Tibial nerve (tissue), 4 donors: ENCODE measurements at regions not wholly inside any gene's neighbourhood (a gene's known extent, or its start where the extent isn't known, plus 50 kb on each side); places are given as distances from the start of the nearest gene placed in this dataset.

Source experiments
- EP300 ChIP-seq, 2 donors: sonication (generic); formaldehyde crosslinking; IDR thresholded peaks; one replicate each; pipeline ENCODE4 v1.6.1; 2017; ENCODE audit warnings: antibody characterized with exemption in 2 of 2, mild to moderate bottlenecking in 1 of 2
- POLR2A ChIP-seq, 2 donors: fragments of 450-650 bp; IDR thresholded peaks; one replicate each; pipeline ENCODE4 v1.6.1; 2017; ENCODE audit warnings: antibody characterized with exemption in 2 of 2, mild to moderate bottlenecking in 2 of 2, moderate library complexity in 2 of 2
- TF ChIP-seq, protein P1 (sequence below), 5 experiments: fragments of 200-600 bp in 3 of 5; fragments of 450-650 bp in 2 of 5; sonication (generic) in 3 of 5; IDR thresholded peaks; one replicate each; pipeline ENCODE4 v1.5.1; 2016 to 2019; ENCODE audit warnings: antibody characterized with exemption in 5 of 5, mild to moderate bottlenecking in 3 of 5, moderate library complexity in 2 of 5

GRCh38 chr16:8062677-8063076, 527.6 kb downstream of the TMEM114 start:
- TF ChIP-seq EP300 (IDR thresholded peaks at IDR 0.05) (no peak), POLR2A (IDR thresholded peaks at IDR 0.05) (no peak)
- TF ChIP-seq, protein P1, sequence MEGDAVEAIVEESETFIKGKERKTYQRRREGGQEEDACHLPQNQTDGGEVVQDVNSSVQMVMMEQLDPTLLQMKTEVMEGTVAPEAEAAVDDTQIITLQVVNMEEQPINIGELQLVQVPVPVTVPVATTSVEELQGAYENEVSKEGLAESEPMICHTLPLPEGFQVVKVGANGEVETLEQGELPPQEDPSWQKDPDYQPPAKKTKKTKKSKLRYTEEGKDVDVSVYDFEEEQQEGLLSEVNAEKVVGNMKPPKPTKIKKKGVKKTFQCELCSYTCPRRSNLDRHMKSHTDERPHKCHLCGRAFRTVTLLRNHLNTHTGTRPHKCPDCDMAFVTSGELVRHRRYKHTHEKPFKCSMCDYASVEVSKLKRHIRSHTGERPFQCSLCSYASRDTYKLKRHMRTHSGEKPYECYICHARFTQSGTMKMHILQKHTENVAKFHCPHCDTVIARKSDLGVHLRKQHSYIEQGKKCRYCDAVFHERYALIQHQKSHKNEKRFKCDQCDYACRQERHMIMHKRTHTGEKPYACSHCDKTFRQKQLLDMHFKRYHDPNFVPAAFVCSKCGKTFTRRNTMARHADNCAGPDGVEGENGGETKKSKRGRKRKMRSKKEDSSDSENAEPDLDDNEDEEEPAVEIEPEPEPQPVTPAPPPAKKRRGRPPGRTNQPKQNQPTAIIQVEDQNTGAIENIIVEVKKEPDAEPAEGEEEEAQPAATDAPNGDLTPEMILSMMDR (IDR thresholded peaks at IDR 0.05), result no peak
